ENCODE measurements at regions not wholly inside any gene's neighbourhood (a gene's known extent, or its start where the extent isn't known, plus 50 kb on each side); places are given as distances from the start of the nearest gene placed in this dataset.

- peak; percentile 22 for DNase-seq
Measured at GRCh38 chr6:132937466-132937906, 123.1 kb downstream of the RPS12 start.

DNA sequence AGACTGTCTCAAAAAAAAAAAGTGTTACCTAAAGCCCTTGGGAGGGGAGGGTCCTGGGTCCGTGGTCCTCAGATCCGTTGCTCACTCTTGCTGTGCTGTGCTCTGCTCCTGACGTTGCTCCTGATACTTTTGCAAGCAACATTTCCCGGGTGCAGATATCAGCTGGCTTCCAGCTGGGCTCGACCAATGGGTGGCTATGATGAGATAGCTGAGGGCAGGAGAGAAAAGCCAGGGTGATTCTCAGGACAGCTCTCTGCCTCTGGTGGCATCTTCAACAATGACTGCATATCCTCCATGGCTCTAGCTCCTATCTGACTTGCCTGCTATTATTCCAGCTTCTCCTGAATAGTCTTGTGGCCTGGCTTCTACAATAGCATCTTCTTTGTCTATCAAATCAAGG, 134.5 kb downstream of the RPS12 start:
- no peak for DNase-seq

- DNase-seq, result no peak
Measured at GRCh38 chr6:132950566-132950965, 136.2 kb downstream of the RPS12 start.

DNA sequence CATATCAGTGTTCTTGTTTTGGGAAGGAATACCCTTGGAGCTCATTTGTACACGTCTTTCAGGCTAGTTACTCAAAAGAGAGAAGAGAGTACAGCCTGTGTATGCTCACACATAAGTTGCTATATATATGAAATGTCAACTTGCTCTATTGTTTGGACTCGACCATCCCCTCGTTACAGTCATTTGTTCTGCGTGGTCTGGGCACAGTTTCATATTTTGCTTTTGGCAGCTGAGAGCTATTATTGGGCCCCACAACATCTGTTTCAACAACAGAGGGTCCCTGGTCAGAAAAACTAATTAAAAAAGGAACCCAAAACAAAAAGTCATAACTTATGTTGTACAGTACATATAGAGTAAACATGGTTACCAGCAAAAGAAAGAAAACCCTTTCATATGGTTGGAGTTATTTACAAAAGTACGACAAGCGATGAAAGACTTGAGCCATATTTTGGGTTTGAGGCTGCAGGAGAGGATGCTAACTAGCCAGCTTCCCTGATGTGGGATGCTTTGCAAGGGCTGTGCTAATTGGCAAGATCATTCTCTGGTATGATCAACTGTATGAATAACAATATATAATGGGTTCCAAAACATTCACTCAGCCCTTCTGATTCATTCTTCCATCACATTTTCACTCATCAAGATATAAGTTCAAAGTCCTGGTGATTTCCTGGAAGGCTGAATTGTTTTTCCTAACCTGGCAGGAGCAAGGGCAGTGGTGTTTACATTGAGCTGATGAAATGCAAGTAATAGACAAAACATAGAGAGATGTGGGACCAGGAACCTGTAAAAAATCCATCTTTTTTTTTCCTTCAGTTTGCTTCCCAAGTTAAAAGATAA, 137.9 kb downstream of the RPS12 start:
- no peak for DNase-seq

DNA sequence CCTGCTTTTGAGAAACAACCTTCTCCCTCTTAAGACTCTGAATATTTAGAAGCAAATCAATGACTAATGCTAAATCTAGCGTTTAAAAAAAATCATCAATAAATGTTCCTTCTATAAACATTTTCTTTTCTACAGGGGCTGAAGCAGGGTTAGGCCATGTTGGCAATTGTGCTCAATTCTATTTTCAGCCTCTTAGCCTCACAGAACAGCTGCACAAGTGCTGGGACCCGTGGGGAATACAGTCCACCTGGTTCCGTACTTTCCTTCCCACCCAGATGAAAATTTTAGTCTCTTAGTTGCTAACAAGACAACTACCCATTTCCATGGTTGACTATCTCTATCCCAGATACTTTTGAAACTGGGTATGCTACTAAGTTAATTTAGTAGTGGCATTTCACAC, 138.6 kb downstream of the RPS12 start:
- no peak for DNase-seq

- DNase-seq, result no peak
Measured at GRCh38 chr6:132954222-132954621, 139.9 kb downstream of the RPS12 start.

GRCh38 chr6:132954936-132955335, 140.6 kb downstream of the RPS12 start:
- no peak for DNase-seq

GRCh38 chr6:132959639-132960326, 145.4 kb downstream of the RPS12 start:
- DNase-seq, result peak; percentile 28

DNA sequence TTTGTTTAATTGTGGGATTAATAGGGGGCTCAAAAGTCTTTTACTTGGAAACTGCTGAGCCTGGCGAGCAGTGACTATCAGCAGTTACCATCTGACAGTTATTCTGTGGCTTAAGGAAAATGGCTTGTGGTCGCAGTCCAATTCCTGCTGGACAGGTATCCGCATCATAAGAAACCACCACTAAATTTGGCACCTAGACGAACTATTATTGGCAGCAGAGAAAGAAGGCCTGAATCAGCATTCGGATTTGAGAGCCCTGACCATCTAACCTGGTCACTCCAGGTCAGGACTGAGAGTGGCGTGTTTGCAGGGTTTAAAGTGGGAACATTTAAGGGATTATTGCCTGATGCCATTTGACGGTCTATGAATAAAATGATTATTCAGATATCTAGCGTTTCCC, 146.4 kb downstream of the RPS12 start:
- DNase-seq, result no peak

DNA sequence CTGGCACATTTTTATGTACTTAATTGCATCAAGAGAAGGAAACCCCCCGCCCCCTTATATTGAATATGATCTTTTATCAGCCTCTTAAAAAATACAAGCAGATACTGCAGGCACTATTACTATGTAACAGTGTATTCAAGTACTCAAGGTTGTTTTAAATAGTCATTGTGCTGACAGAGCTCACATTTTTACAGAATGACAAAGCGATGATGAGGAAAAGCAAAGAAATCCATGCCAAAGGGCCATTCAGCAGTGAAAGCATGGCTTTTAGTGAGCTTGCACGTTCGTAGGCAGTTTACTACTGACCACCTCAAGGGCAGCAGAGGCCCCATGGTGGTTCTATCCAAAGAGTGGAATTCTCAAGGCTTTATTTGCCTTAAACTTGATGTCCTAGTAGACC, 146.8 kb downstream of the RPS12 start:
- DNase-seq, result no peak

- no peak for DNase-seq
Measured at GRCh38 chr6:132961610-132962009, 147.2 kb downstream of the RPS12 start.

DNA sequence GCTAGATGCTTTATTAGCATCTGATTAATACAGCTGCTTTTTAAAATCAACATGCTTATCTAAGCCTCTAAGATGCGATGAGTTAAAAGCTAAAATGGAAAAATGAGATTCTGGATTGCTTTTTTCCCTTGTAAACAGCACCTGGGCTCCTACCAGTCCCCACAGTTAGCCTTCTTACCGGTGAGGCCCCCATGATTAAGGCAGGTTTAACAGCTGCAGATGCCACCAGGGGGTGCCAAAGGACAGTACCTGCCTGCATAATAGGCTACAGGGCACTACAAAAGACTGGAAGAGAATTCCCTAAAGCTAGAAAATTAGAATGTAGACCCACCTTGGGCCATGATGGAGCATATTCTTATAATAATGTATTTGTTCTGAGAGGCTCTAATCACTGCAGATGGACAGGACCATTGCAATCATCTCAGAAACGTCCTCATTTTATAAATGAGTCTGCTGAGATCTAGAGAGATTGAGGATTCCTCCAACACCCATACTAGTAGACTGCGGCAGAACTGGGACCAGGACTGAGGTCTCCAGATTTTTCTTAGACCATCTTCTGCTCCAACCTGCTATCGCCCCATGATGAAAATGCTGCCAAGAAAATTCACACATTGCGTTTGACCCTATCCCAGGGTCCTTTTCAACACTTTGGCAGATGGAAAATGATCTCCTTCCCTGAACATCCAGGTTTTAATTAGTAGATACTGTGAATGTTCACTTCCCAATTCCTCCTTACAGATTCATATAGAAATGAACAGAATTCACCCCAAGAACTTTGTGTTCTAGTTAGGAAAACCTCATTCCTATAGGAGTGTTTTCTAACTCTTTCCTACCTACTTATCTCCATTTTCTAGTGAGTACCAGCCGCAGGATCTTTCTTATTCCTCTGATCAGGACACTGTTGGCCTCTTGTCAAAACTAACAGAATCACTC, 148.8 kb downstream of the RPS12 start:
- DNase-seq, result peak; percentile 28

DNA sequence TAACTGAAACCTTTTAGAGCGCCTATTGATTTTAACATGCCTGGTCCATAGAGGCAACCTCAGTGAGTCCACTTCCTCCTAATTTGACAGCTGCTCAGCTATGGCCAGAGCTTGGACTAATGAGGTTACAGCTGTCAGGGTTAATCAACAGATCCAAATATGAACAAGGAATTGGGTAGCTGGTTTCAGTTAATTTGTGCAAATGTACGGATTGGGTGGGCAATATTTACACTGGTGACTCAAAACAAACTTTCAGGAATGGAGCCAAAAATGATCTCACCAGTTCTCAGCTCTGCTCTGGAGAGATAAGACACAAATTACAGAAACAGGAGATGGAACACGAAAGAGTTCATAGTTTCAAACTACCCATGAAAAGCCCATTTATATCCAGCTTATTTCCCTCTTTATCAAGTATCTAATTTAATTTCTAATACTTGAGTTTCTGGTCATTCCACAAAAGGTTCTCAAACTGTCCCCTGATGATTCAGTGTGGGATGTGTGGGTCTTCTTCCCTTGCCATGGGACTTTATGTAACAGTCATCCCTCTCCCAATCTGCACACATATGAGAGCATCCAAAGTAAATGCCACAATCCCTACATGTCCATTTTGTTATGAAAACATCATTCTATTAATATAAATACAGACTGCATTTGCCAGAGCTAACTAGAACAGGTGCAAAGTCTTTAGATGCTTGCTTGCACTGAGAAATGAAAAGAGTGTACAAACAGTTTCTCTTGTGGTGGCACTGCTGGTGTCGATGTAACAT, 149.9 kb downstream of the RPS12 start:
- DNase-seq, result no peak

GRCh38 chr6:132964868-132965382, 150.6 kb downstream of the RPS12 start:
- DNase-seq, result no peak

DNA sequence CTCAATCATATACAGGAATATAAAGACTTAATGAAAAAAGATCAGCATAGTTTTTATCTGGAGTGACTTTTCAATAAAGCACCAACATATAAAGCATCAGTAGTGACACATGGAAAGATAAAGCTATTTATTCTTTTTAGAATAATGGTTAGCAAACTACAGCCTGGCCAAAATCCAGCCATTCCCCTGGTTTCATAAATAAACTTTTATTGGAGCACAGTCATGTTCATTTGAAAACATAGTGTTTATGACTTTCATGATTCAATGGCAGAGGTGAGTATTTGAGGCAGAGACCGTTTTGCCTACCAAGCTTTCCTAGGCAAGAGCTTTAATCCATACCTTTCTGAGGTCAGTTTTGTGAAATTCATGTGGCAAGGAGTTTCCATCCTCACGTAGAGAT, 153.5 kb downstream of the RPS12 start:
- no peak for DNase-seq

- no peak for DNase-seq
Measured at GRCh38 chr6:132968419-132968950, 154.1 kb downstream of the RPS12 start.

DNA sequence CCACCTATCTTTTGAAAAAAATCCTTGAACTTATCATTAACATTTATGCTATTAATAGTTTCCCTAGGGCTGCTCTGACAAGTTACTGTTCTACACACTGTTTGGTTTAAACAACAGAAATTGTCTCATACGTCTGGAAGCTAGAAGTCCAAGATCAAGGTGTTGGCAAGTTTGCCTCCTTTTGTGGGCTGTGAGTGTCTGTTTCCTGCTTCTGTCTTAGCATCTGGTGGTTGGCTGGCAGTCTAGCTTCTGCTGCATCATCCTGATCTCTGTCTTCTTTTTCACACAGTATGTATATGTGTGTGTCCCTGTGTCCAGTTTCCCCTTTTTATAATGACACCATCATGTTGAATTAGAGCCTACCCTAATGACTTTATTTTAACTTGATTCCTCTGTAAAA, 154.8 kb downstream of the RPS12 start:
- no peak for DNase-seq

DNA sequence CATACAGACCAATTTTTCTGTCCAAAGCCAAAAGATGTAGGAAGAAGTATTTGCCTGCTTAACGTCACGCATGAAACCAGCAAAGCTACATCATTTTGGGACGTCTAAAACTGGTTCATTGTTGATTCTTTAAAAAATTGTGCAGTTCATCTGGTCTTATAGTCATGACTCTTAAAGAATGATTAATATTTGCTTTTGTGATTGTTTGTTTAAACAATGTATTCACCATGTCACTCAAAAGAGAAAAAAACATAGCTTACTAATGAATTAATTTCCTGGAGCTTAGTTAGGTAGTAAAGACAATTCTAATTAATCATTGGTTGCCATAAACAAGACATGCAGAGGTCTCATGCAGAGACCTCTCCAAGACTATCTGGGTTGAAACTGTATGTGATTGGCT, 157.3 kb downstream of the RPS12 start:
- no peak for DNase-seq

- DNase-seq, result no peak
Measured at GRCh38 chr6:132972254-132972653, 157.9 kb downstream of the RPS12 start.

DNA sequence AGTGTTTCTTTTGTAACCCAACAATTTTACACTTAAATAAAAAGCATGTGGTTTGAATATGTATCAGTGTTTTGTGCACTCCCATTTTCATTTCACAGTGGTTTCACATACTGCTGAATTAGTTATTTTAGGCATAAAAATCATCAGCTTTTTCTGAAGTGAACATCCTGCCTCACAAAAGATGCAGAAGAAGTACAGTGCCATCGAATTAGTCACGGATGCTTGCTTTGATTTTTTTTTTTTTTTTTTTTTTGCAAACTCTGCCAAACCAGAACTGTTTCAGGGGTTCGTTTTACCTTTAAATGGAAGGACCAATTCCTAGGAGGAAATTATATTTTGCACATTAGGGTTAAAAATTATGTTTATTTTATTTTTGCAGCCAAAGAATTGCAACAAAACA, 158.6 kb downstream of the RPS12 start:
- DNase-seq, result no peak

- no peak for DNase-seq
Measured at GRCh38 chr6:132973514-132973993, 159.2 kb downstream of the RPS12 start.

- no peak for DNase-seq
Measured at GRCh38 chr6:132974122-132974521, 159.8 kb downstream of the RPS12 start.
